Subcutaneous abdominal adipose tissue (tissue), 5 donors: ENCODE measurements at regions not wholly inside any gene's neighbourhood (a gene's known extent, or its start where the extent isn't known, plus 50 kb on each side); places are given as distances from the start of the nearest gene placed in this dataset.
"Not testable (repeated sequence)": the region's sequence is repeated elsewhere in the genome, so short reads cannot be mapped to it uniquely, and the experiment has no call there.

Source experiments
- H3K27ac ChIP-seq: one replicate; pipeline ENCODE4 v1.7.0; 2013; ENCODE audit warnings: low read depth, mild to moderate bottlenecking, inconsistent platforms, low read length, moderate library complexity
- H3K27me3 ChIP-seq, 5 donors: one replicate each; pipeline ENCODE4 v1.7.0; 2013; ENCODE audit warnings: low read length in 5 of 5, inconsistent platforms in 1 of 5; ENCODE audit not compliant: control insufficient read depth in 5 of 5, insufficient read depth in 4 of 5
- H3K36me3 ChIP-seq, 5 donors: one replicate each; pipeline ENCODE4 v1.7.0; 2013; ENCODE audit warnings: low read length in 5 of 5; ENCODE audit not compliant: control insufficient read depth in 5 of 5, insufficient read depth in 5 of 5
- H3K4me1 ChIP-seq, 5 donors: one replicate each; pipeline ENCODE4 v1.7.0; 2013; ENCODE audit warnings: low read length in 5 of 5, mild to moderate bottlenecking in 3 of 5, moderate library complexity in 1 of 5; ENCODE audit not compliant: control insufficient read depth in 5 of 5, insufficient read depth in 5 of 5
- H3K4me3 ChIP-seq, 5 donors: one replicate each; pipeline ENCODE4 v1.7.0; 2013; ENCODE audit warnings: low read length in 5 of 5, low read depth in 1 of 5
- H3K9ac ChIP-seq, 5 donors: one replicate each; pipeline ENCODE4 v1.7.0; 2013; ENCODE audit warnings: low read length in 5 of 5, mild to moderate bottlenecking in 4 of 5, moderate library complexity in 3 of 5
- H3K9me3 ChIP-seq, 5 donors: one replicate each; pipeline ENCODE4 v1.7.0; 2013; ENCODE audit warnings: low read length in 5 of 5; ENCODE audit not compliant: control insufficient read depth in 5 of 5
- donor health status: healthy.
- donor health status: healthy.
- donor health status: healthy.
- donor health status: healthy.
- donor health status: healthy.

DNA sequence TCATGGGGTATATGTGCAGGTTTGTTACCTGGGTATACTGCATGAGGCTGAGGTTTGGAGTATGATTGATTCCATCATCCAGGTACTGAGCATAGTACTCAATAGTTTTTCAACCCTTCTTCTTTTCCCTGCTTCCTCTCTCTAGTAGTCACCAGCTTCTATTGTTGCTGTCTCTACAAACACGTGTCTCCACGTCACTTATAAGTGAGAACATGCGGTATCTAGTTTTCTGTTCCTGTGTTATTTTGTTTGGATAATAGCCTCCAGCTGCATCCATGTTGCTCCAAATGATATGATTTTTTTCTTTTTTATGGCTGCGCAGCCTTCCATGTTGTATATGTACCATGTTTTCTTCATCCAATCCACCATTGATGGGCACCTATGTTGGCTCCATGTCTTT, 214.8 kb upstream of the TFPI start:
- no peak overlapping the region for H3K4me3 ChIP-seq
- no peaks in the 10 kb centered on the region for H3K4me1 ChIP-seq
- no peak overlapping the region for H3K27ac ChIP-seq
- H3K27me3 ChIP-seq: no peaks in the 10 kb centered on the region
- H3K36me3 ChIP-seq: no peaks in the 10 kb centered on the region
- no peaks in the 10 kb centered on the region for H3K9me3 ChIP-seq
- no peak overlapping the region for H3K9ac ChIP-seq

DNA sequence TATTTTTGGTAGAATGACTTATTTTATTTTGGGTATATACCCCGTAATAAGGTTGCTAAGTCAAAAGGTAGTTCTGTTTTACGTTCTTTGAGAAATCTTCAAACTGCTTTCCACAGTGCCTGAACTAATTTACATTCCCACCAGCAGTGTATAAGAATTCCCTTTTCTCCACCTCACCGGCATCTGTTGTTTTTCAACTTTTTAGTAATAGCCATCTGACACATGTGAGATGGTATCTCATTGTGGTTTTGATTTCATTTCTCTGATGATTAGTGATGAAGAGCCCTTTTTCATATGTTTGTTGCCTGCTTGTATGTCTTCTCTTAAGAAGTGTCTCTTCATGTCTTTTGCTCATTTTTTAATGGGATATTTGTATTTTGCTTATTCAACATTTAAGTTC, 215.2 kb upstream of the TFPI start:
- H3K9ac ChIP-seq: no peak overlapping the region
- H3K27me3 ChIP-seq: no peaks in the 10 kb centered on the region
- H3K36me3 ChIP-seq: no peaks in the 10 kb centered on the region
- H3K4me3 ChIP-seq: no peak overlapping the region
- no peaks in the 10 kb centered on the region for H3K4me1 ChIP-seq
- H3K9me3 ChIP-seq: no peaks in the 10 kb centered on the region
- no peak overlapping the region for H3K27ac ChIP-seq

DNA sequence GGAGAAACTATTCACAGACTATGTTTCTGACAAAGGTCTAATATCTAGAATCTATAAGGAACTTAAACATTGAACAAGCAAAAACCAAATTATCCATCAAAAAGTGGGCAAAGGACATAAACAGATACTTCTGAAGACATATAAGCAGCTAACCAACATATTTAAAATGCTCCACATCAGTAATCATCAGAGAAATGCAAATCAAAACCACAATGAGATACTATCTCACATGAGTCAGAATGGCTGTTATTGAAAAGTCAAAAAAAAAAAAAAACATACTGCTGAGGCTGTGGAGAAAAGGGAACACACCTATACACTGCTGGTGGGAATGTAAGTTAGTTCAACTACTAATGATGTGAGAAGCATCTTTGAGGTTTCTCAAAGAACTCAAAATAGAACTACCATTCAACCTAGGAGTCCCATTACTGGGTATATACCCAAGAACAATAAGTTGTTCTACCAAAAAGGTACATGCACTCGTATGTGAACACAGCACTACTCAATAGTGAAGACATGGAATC, 220.4 kb upstream of the TFPI start:
- Histone ChIP-seq H3K27me3 (no peaks in the 10 kb centered on the region), H3K4me3 (no peak overlapping the region), H3K36me3 (no peaks in the 10 kb centered on the region), H3K9me3 (no peaks in the 10 kb centered on the region), H3K27ac (no peak overlapping the region), H3K9ac (no peak overlapping the region), H3K4me1 (no peaks in the 10 kb centered on the region)

DNA sequence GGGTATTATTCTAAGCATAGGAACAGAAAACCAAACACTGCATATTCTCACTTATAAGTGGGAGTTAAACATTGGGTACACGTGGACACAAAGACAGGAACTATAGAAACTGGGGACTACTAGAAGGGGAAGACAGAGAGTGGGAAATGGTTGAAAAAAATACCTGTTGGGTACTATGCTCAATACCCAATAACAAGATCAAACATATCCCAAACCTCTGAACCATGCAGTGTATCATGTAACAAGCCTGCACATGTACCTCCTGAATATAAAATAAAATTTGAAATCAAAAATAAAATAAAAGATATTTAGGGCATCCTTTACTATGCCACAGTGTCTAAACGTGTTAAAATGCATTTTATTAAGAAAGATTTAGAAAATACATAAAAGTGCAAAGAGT, 221.0 kb upstream of the TFPI start:
- Histone ChIP-seq H3K4me3 (no peak overlapping the region), H3K27me3 (no peaks in the 10 kb centered on the region), H3K36me3 (no peaks in the 10 kb centered on the region), H3K27ac (no peak overlapping the region), H3K9me3 (no peaks in the 10 kb centered on the region), H3K4me1 (no peaks in the 10 kb centered on the region), H3K9ac (no peak overlapping the region)

DNA sequence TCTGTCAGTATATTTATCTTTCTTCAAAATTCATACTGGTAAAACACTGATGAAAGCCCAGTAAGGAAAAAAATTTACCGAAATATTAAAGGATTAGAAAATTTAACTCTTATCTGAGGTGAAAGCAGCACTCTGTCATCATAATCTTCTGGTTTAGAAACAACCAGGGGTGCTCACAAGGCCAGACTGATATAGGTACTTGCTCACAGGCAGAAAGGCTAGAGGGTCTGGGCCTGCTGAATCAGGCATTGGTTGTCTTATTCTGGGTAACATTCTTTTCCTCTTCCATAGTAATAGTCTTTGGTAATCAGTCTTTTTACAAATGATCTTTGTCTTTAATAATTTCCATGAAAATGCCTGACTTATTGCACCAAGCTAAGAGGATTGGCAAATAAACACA, 221.4 kb upstream of the TFPI start:
- no peak overlapping the region for H3K4me3 ChIP-seq
- no peak overlapping the region for H3K27ac ChIP-seq
- H3K9ac ChIP-seq: no peak overlapping the region
- H3K36me3 ChIP-seq: no peaks in the 10 kb centered on the region
- H3K4me1 ChIP-seq: no peaks in the 10 kb centered on the region
- no peaks in the 10 kb centered on the region for H3K9me3 ChIP-seq
- no peaks in the 10 kb centered on the region for H3K27me3 ChIP-seq

DNA sequence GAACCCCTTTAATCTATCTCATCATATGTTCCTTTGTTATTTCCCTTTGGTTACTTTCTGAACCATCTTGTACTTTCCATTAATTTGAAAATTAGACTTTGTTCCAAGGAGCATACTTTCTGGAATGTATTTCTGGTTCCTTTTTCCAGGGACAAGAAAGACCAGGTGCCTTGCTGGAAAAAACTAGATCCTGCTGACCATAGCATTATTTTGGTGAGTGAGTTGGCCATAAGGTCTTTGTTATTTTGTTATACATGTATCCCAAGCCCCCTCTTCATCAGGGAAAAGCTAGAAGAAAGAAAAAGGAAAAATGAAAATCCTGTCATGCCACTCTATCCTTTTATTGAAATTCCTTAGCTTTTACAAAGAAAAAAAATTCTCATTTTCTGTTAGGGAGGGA, 228.1 kb upstream of the TFPI start:
- H3K27me3 ChIP-seq: no peaks in the 10 kb centered on the region
- no peak overlapping the region for H3K9ac ChIP-seq
- no peak overlapping the region for H3K27ac ChIP-seq
- H3K36me3 ChIP-seq: no peaks in the 10 kb centered on the region
- no peaks in the 10 kb centered on the region for H3K9me3 ChIP-seq
- no peaks in the 10 kb centered on the region for H3K4me1 ChIP-seq
- H3K4me3 ChIP-seq: no peak overlapping the region

DNA sequence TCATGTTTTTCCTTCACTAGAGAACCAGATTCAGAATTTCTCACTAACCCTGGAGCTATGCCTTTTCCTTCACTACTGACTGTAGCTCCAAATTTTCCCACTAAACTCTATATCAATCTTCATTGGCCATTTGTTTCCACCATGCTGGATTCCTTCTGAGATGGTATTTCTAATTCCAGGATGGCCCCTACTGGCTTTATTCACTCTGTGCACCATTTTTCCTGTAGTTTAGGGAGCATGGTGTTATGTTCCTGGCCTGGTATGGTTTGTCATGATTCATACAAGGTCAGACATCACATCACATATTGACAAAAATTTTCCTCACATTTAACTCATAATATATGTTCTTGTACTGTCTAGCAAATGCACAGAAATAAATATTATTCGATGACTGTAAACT, 229.2 kb upstream of the TFPI start:
- Histone ChIP-seq H3K27me3 (no peaks in the 10 kb centered on the region), H3K4me3 (no peak overlapping the region), H3K9ac (no peak overlapping the region), H3K4me1 (no peaks in the 10 kb centered on the region), H3K9me3 (no peaks in the 10 kb centered on the region), H3K27ac (no peak overlapping the region), H3K36me3 (no peaks in the 10 kb centered on the region)

DNA sequence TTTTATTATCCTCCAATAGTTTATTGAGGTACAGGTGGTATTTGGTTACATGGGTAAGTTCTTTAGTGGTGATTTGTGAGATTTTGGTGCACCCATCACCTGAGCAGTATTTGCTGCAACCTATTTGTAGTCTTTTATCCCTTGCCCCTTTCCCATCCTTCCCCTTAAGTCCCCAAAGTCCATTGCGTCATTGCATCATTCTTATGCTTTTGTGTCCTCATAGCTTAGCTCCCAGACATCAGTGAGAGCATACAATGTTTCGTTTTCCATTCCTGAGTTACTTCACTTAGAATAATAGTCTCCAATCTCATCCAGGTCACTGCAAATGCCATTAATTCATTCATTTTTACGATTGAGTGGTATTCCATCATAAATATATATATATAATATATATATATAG, 229.9 kb upstream of the TFPI start:
- H3K9ac ChIP-seq, H3K27me3 ChIP-seq: not testable (repeated sequence)

DNA sequence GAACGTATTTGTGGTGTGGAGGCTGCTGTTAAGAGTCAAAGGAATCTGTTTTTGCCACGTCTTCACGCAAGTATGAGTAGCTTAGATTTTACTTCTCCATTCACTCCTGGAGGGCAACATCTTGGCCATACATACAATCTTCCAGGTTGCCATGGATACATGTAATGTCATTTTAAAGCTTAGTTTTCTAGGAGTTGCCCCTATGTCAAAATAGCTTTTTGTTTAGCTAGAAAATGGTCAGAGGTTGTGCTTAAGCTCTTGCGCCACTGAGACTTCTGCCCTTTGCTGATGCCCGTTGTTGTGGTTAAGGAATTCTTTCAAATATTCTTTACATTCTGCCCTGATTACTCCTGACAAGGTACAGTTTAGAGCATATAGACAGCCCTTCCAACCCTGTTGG, 245.4 kb upstream of the TFPI start:
- H3K4me1 ChIP-seq: no peaks in the 10 kb centered on the region
- no peak overlapping the region for H3K9ac ChIP-seq
- no peaks in the 10 kb centered on the region for H3K27me3 ChIP-seq
- H3K27ac ChIP-seq: no peak overlapping the region
- H3K36me3 ChIP-seq: no peaks in the 10 kb centered on the region
- peaks cover 6 to 12% (median 7%) of the 10 kb centered on the region in 5 donors for H3K9me3 ChIP-seq
- H3K4me3 ChIP-seq: no peak overlapping the region

More for the DNA sequence above, 229.9 kb upstream of the TFPI start:
- H3K27ac ChIP-seq, H3K4me3 ChIP-seq, H3K4me1 ChIP-seq, H3K36me3 ChIP-seq, H3K9me3 ChIP-seq: not testable (repeated sequence)

DNA sequence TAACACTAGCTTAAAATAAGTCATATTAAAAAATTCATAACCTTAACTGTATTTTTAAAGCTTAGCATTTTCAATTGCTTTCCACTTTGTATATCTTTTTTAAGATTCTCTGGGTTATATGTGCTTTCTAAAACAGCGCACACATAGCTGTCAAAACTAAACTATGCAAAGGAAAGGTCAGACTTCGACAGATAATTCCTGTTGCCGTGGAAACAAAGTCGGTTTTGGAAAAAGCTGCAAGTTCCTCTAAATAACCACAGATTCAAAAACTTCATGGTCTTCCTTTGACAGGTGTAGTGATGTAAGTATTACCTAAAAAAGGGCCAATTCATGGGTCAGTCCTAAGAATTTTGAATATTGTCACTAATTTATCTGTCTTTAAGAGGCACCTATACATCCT, 249.6 kb upstream of the TFPI start:
- Histone ChIP-seq H3K9me3 (peaks cover 2 to 17% (median 9%) of the 10 kb centered on the region in 5 donors), H3K36me3 (no peaks in the 10 kb centered on the region), H3K9ac (no peak overlapping the region), H3K27ac (no peak overlapping the region), H3K27me3 (no peaks in the 10 kb centered on the region), H3K4me3 (no peak overlapping the region), H3K4me1 (no peaks in the 10 kb centered on the region)

DNA sequence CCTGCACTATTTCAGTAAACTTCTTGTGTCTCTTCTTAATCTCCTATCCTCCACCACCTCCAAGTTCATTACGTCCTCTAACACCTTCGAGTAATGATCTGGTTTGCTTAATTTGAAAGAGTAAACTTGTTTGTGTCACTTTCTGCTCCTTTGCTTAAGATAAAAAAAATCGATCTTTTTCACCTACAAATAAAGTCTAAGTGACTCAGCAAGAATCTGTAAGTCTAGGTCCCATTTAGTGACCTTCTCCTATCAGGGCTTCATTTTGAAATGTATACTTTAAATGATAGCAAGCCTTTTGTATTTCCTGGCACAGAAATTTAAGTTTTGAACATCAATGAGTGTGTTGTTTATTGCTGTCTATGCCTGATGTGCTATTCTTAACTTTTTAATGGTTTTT, 260.9 kb upstream of the TFPI start:
- H3K27me3 ChIP-seq: no peaks in the 10 kb centered on the region
- H3K9me3 ChIP-seq: peaks cover 0 to 5% (median 4%) of the 10 kb centered on the region in 5 donors
- no peak overlapping the region for H3K9ac ChIP-seq
- H3K27ac ChIP-seq: no peak overlapping the region
- H3K4me3 ChIP-seq: no peak overlapping the region
- H3K4me1 ChIP-seq: no peaks in the 10 kb centered on the region
- H3K36me3 ChIP-seq: no peaks in the 10 kb centered on the region
